ENCODE measurements at regions not wholly inside any gene's neighbourhood (a gene's known extent, or its start where the extent isn't known, plus 50 kb on each side); places are given as distances from the start of the nearest gene placed in this dataset.

DNA sequence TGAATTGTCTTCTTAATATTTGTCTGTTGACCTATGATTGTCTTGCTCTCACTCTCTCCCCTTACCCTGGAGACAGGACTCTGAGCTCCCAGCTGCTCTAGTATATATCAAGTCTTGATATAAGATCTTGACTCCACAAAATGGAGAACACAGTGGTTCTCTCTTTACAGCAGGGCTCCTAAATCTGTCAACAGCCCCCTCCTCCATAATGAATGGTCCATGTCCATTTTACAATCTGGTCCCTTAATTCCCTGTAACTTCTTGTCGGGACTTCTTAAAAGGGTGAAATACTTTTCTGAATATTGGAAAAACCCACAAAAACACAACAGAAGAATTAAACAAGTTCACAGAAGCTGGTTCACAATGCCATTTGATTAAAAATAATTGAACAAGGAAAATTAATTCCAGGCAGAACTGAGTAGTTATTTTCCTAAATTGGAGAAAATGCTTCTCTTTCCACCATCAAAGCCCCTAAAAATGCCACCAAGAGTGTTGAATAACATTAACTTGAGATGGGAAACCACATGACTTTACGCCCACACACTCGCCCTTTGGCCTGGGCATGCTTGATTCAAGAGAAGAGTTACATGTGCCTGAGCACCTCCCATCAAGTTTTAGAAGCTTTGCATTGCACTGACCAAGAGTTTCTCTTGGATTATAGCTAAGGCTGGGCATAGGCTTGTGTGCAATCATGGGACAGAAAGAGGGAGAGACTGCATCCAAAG is 109.8 kb downstream of the TOMM20 start:
- no TSS peak for BruUV-seq (replicated peaks)
- H3K27ac ChIP-seq (ENCODE audit: low read depth, low read length), result no peak overlapping the region
- DNase-seq (ENCODE audit: low read depth, low spot score) (no peak), ATAC-seq (no peak)
- H3K9ac ChIP-seq (ENCODE audit: low read length), result no peak overlapping the region
- H3K4me1 ChIP-seq (ENCODE audit: control insufficient read depth in 1 of 2, insufficient read depth in 2 of 2, low read length in 2 of 2), result peaks cover 3 to 9% of the 10 kb centered on the region in 2 experiments; a peak in 2 of 4 replicates
- H2AFZ ChIP-seq (ENCODE audit: low read depth, low read length, poor library complexity, severe bottlenecking), result no peak overlapping the region
- no peaks in the 10 kb centered on the region for H3K9me2 ChIP-seq (ENCODE audit: insufficient read depth)
- intact Hi-C loops (cut with micrococcal nuclease), result loop anchor here (5.0 kb wide), 1 partner anchor 48 kb away; no protein-coding TSS in a partner anchor
- POLR2A ChIA-PET, result no interaction called here
- H3K36me3 ChIP-seq (ENCODE audit: control insufficient read depth in 1 of 2, insufficient read depth in 2 of 2, low read length in 2 of 2), result no peaks in the 10 kb centered on the region
- no peak for TF ChIP-seq TCF7L2 (IDR thresholded peaks at IDR 0.05; ENCODE audit: borderline replicate concordance, extremely low read depth, insufficient read depth, insufficient read length)
- no peak for TF ChIP-seq ATF3 (IDR thresholded peaks at IDR 0.05)
- no peak for TF ChIP-seq JUND (IDR thresholded peaks at IDR 0.05)
- no peak for TF ChIP-seq POLR2A (IDR thresholded peaks at IDR 0.05; ENCODE audit: borderline replicate concordance, extremely low read depth, insufficient read depth, insufficient read length)
- TF ChIP-seq EGR1 (IDR thresholded peaks at IDR 0.05; ENCODE audit: low read depth), result no peak
- TF ChIP-seq CEBPB (IDR thresholded peaks at IDR 0.05; ENCODE audit: low read depth), result no peak
- TF ChIP-seq ELF1 (IDR thresholded peaks at IDR 0.05; ENCODE audit: borderline replicate concordance, low read depth), result no peak
- no peak for TF ChIP-seq ZFX (IDR thresholded peaks at IDR 0.05)
- no peak for TF ChIP-seq SP1 (IDR thresholded peaks at IDR 0.05; ENCODE audit: low read depth)
- TF ChIP-seq EZH2 (IDR thresholded peaks at IDR 0.05), result no peak
- TF ChIP-seq CBX3 (IDR thresholded peaks at IDR 0.05; ENCODE audit: low read depth), result no peak
- TF ChIP-seq, protein P1, sequence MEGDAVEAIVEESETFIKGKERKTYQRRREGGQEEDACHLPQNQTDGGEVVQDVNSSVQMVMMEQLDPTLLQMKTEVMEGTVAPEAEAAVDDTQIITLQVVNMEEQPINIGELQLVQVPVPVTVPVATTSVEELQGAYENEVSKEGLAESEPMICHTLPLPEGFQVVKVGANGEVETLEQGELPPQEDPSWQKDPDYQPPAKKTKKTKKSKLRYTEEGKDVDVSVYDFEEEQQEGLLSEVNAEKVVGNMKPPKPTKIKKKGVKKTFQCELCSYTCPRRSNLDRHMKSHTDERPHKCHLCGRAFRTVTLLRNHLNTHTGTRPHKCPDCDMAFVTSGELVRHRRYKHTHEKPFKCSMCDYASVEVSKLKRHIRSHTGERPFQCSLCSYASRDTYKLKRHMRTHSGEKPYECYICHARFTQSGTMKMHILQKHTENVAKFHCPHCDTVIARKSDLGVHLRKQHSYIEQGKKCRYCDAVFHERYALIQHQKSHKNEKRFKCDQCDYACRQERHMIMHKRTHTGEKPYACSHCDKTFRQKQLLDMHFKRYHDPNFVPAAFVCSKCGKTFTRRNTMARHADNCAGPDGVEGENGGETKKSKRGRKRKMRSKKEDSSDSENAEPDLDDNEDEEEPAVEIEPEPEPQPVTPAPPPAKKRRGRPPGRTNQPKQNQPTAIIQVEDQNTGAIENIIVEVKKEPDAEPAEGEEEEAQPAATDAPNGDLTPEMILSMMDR (IDR thresholded peaks at IDR 0.05 in 2 of 3, conservative IDR thresholded peaks at IDR 0.05 in 1 of 3; ENCODE audit: borderline replicate concordance in 1 of 3, insufficient read depth in 1 of 3, low read depth in 2 of 3, low read length in 2 of 3), result no peak
- no peaks in the 10 kb centered on the region for H3K9me3 ChIP-seq (ENCODE audit: control insufficient read depth in 1 of 2, insufficient read depth in 1 of 2, low read depth in 1 of 2, low read length in 2 of 2)
- CTCF ChIA-PET, result no interaction called here
- no peaks in the 10 kb centered on the region for H3K79me2 ChIP-seq (ENCODE audit: insufficient read depth, low read length)
- RAD21 ChIA-PET (ENCODE audit: low non-redundant PET in 1 of 2, low total read pairs in 2 of 2, uncharacterized antibody in 2 of 2, unreplicated experiment in 2 of 2), result no interaction called here
- no peaks in the 10 kb centered on the region for H3K27me3 ChIP-seq (ENCODE audit: insufficient read depth, low read length)
- H3K4me3 ChIP-seq (replicated peaks in 1 of 2; ENCODE audit: low read depth in 1 of 2, low read length in 2 of 2), result no peak overlapping the region
- no peaks in the 10 kb centered on the region for H4K20me1 ChIP-seq (ENCODE audit: insufficient read depth)
- H3K4me2 ChIP-seq (ENCODE audit: low read length), result no peak overlapping the region
